Subcutaneous abdominal adipose tissue (tissue), 5 donors: ENCODE measurements at regions not wholly inside any gene's neighbourhood (a gene's known extent, or its start where the extent isn't known, plus 50 kb on each side); places are given as distances from the start of the nearest gene placed in this dataset.

Experiments
- H3K27ac ChIP-seq: one replicate; pipeline ENCODE4 v1.7.0; 2013; ENCODE audit warnings: low read depth, mild to moderate bottlenecking, inconsistent platforms, low read length, moderate library complexity
- H3K27me3 ChIP-seq, 5 donors: one replicate each; pipeline ENCODE4 v1.7.0; 2013; ENCODE audit warnings: low read length in 5 of 5, inconsistent platforms in 1 of 5; ENCODE audit not compliant: control insufficient read depth in 5 of 5, insufficient read depth in 4 of 5
- H3K36me3 ChIP-seq, 5 donors: one replicate each; pipeline ENCODE4 v1.7.0; 2013; ENCODE audit warnings: low read length in 5 of 5; ENCODE audit not compliant: control insufficient read depth in 5 of 5, insufficient read depth in 5 of 5
- H3K4me1 ChIP-seq, 5 donors: one replicate each; pipeline ENCODE4 v1.7.0; 2013; ENCODE audit warnings: low read length in 5 of 5, mild to moderate bottlenecking in 3 of 5, moderate library complexity in 1 of 5; ENCODE audit not compliant: control insufficient read depth in 5 of 5, insufficient read depth in 5 of 5
- H3K4me3 ChIP-seq, 5 donors: one replicate each; pipeline ENCODE4 v1.7.0; 2013; ENCODE audit warnings: low read length in 5 of 5, low read depth in 1 of 5
- H3K9ac ChIP-seq, 5 donors: one replicate each; pipeline ENCODE4 v1.7.0; 2013; ENCODE audit warnings: low read length in 5 of 5, mild to moderate bottlenecking in 4 of 5, moderate library complexity in 3 of 5
- H3K9me3 ChIP-seq, 5 donors: one replicate each; pipeline ENCODE4 v1.7.0; 2013; ENCODE audit warnings: low read length in 5 of 5; ENCODE audit not compliant: control insufficient read depth in 5 of 5
- donor health status: healthy.
- donor health status: healthy.
- donor health status: healthy.
- donor health status: healthy.
- donor health status: healthy.

- Histone ChIP-seq H3K27ac (no peak overlapping the region), H3K9me3 (no peaks in the 10 kb centered on the region), H3K4me1 (peaks cover 0 to 13% (median 4%) of the 10 kb centered on the region in 5 donors), H3K36me3 (no peaks in the 10 kb centered on the region), H3K4me3 (no peak overlapping the region), H3K9ac (no peak overlapping the region), H3K27me3 (no peaks in the 10 kb centered on the region)
These were observed 60.3 kb upstream of the GADD45A start for GRCh38 chr1:67624680-67625079.

GRCh38 chr1:67626090-67626860 is 58.7 kb upstream of the GADD45A start:
- no peak overlapping the region for H3K9ac ChIP-seq
- H3K4me1 ChIP-seq, result peaks cover 0 to 20% (median 5%) of the 10 kb centered on the region in 5 donors
- no peak overlapping the region for H3K4me3 ChIP-seq
- H3K36me3 ChIP-seq, result no peaks in the 10 kb centered on the region
- H3K27me3 ChIP-seq, result no peaks in the 10 kb centered on the region
- no peak overlapping the region for H3K27ac ChIP-seq
- H3K9me3 ChIP-seq, result no peaks in the 10 kb centered on the region

- Histone ChIP-seq H3K4me1 (peaks cover 0 to 20% (median 5%) of the 10 kb centered on the region in 5 donors), H3K9me3 (no peaks in the 10 kb centered on the region), H3K9ac (no peak overlapping the region), H3K36me3 (no peaks in the 10 kb centered on the region), H3K27ac (no peak overlapping the region), H3K4me3 (no peak overlapping the region), H3K27me3 (no peaks in the 10 kb centered on the region)
These were observed 58.2 kb upstream of the GADD45A start for GRCh38 chr1:67626861-67627235.

- H3K36me3 ChIP-seq, result no peaks in the 10 kb centered on the region
- no peak overlapping the region for H3K27ac ChIP-seq
- H3K9ac ChIP-seq, result no peak overlapping the region
- H3K4me1 ChIP-seq, result peaks cover 0 to 20% (median 5%) of the 10 kb centered on the region in 5 donors
- H3K4me3 ChIP-seq, result no peak overlapping the region
- no peaks in the 10 kb centered on the region for H3K27me3 ChIP-seq
- H3K9me3 ChIP-seq, result no peaks in the 10 kb centered on the region
These were observed 57.7 kb upstream of the GADD45A start for GRCh38 chr1:67627336-67627735.

- peaks cover 3 to 24% (median 8%) of the 10 kb centered on the region in 5 donors for H3K4me1 ChIP-seq
- no peak overlapping the region for H3K9ac ChIP-seq
- no peak overlapping the region for H3K27ac ChIP-seq
- no peaks in the 10 kb centered on the region for H3K36me3 ChIP-seq
- no peak overlapping the region for H3K4me3 ChIP-seq
- no peaks in the 10 kb centered on the region for H3K27me3 ChIP-seq
- no peaks in the 10 kb centered on the region for H3K9me3 ChIP-seq
These were observed 57.1 kb upstream of the GADD45A start for GRCh38 chr1:67627906-67628305.

- no peaks in the 10 kb centered on the region for H3K36me3 ChIP-seq
- H3K9ac ChIP-seq, result no peak overlapping the region
- no peaks in the 10 kb centered on the region for H3K27me3 ChIP-seq
- no peaks in the 10 kb centered on the region for H3K9me3 ChIP-seq
- no peak overlapping the region for H3K27ac ChIP-seq
- peaks cover 5 to 28% (median 12%) of the 10 kb centered on the region in 5 donors for H3K4me1 ChIP-seq
- no peak overlapping the region for H3K4me3 ChIP-seq
These were observed 55.5 kb upstream of the GADD45A start for GRCh38 chr1:67629370-67630075.

- Histone ChIP-seq H3K36me3 (no peaks in the 10 kb centered on the region), H3K9me3 (no peaks in the 10 kb centered on the region), H3K4me1 (peaks cover 5 to 28% (median 12%) of the 10 kb centered on the region in 5 donors), H3K27ac (no peak overlapping the region), H3K4me3 (no peak overlapping the region), H3K27me3 (no peaks in the 10 kb centered on the region), H3K9ac (no peak overlapping the region)
These were observed 54.5 kb upstream of the GADD45A start for GRCh38 chr1:67630438-67631045.

GRCh38 chr1:67632356-67632755 is 52.6 kb upstream of the GADD45A start:
- H3K4me1 ChIP-seq, result peaks cover 5 to 23% (median 12%) of the 10 kb centered on the region in 5 donors
- H3K36me3 ChIP-seq, result no peaks in the 10 kb centered on the region
- H3K9me3 ChIP-seq, result no peaks in the 10 kb centered on the region
- no peak overlapping the region for H3K27ac ChIP-seq
- no peaks in the 10 kb centered on the region for H3K27me3 ChIP-seq
- H3K9ac ChIP-seq, result no peak overlapping the region
- H3K4me3 ChIP-seq, result no peak overlapping the region

- Histone ChIP-seq H3K4me1 (peaks cover 5 to 23% (median 12%) of the 10 kb centered on the region in 5 donors), H3K4me3 (no peak overlapping the region), H3K9me3 (no peaks in the 10 kb centered on the region), H3K27ac (no peak overlapping the region), H3K36me3 (no peaks in the 10 kb centered on the region), H3K9ac (no peak overlapping the region), H3K27me3 (no peaks in the 10 kb centered on the region)
These were observed 52.0 kb upstream of the GADD45A start for GRCh38 chr1:67632811-67633655.
